HEK293T (cell line): ENCODE measurements at regions not wholly inside any gene's neighbourhood (a gene's known extent, or its start where the extent isn't known, plus 50 kb on each side); places are given as distances from the start of the nearest gene placed in this dataset.

ENCODE experiments used
- ARNT ChIP-seq: fragments of 450-650 bp; IDR thresholded peaks from 2 replicates; pipeline ENCODE4 v1.6.1; 2017; ENCODE audit warnings: mild to moderate bottlenecking
- BHLHE40 ChIP-seq: fragments of 450-650 bp; IDR thresholded peaks from 2 replicates; pipeline ENCODE4 v1.6.1; 2016; ENCODE audit warnings: mild to moderate bottlenecking, moderate library complexity, borderline replicate concordance
- ELF4 ChIP-seq: fragments of 450-650 bp; IDR thresholded peaks from 2 replicates; pipeline ENCODE4 v1.6.1; 2017; ENCODE audit warnings: antibody characterized with exemption
- FOXM1 ChIP-seq: fragments of 450-650 bp; IDR thresholded peaks from 2 replicates; pipeline ENCODE4 v1.6.1; 2017; ENCODE audit warnings: mild to moderate bottlenecking, borderline replicate concordance
- HDGF ChIP-seq: fragments of 450-650 bp; IDR thresholded peaks from 2 replicates; pipeline ENCODE4 v1.6.1; 2017; ENCODE audit warnings: antibody characterized with exemption, borderline replicate concordance
- NFRKB ChIP-seq: fragments of 450-650 bp; IDR thresholded peaks from 2 replicates; pipeline ENCODE4 v1.6.1; 2016; ENCODE audit warnings: mild to moderate bottlenecking, moderate library complexity
- SP1 ChIP-seq: fragments of 450-650 bp; IDR thresholded peaks from 2 replicates; pipeline ENCODE4 v1.6.1; 2017
- SUZ12 ChIP-seq: fragments of 450-650 bp; IDR thresholded peaks from 2 replicates; pipeline ENCODE4 v1.6.1; 2016; ENCODE audit warnings: mild to moderate bottlenecking
- TARDBP ChIP-seq: fragments of 450-650 bp; IDR thresholded peaks from 2 replicates; pipeline ENCODE4 v1.6.1; 2016

DNA sequence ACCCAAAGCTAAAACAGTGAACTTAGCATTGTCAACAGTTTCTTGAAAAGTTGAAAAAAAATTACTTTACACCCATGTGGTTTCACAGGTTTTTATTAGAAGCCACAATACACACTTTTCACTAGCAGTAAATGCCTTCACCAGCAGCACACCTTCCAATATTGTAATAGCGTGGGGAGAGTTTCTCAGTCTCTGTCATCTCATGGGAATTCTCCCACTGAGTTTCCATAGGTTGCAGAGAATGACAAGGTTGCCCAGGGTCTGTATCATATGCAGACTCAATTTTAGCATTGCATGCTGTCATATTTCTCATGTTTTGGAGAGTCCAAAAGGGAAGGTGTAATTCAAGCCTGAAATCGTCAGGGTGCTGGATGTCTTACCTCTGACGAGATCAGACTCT is 486.1 kb upstream of the TENM3 start:
- TF ChIP-seq BHLHE40 (no peak), ARNT (no peak), ELF4 (no peak), SP1 (no peak), HDGF (no peak), NFRKB (no peak), TARDBP (no peak), SUZ12 (no peak), FOXM1 (no peak)
